Stimulated activated CD4-positive, alpha-beta T cell treated with anti-CD3 and anti-CD28 coated beads, TNF-alpha, amount 100 ng/mL, for 1 hour (primary cell): ENCODE measurements at regions not wholly inside any gene's neighbourhood (a gene's known extent, or its start where the extent isn't known, plus 50 kb on each side); places are given as distances from the start of the nearest gene placed in this dataset.

Source experiments
- DNase-seq, 3 donors: peaks; one replicate each; pipeline ENCODE4 v3.0.0-alpha.2; 2020; ENCODE audit warnings: low read depth in 3 of 3, low spot score in 1 of 3

GRCh38 chr10:3551761-3552160 is 233.2 kb downstream of the KLF6 start:
- DNase-seq: no peak

GRCh38 chr10:3549118-3549517 is 235.9 kb downstream of the KLF6 start:
- DNase-seq: no peak

- no peak for DNase-seq
Measured at GRCh38 chr10:3548702-3549101, 236.3 kb downstream of the KLF6 start.

GRCh38 chr10:3548076-3548475 is 236.9 kb downstream of the KLF6 start:
- DNase-seq: no peak

GRCh38 chr10:3544561-3544960 is 240.4 kb downstream of the KLF6 start:
- DNase-seq: no peak

GRCh38 chr10:3542185-3542611 is 242.8 kb downstream of the KLF6 start:
- no peak for DNase-seq

- DNase-seq: no peak
Measured at GRCh38 chr10:3539696-3540383, 245.2 kb downstream of the KLF6 start.

- no peak for DNase-seq
Measured at GRCh38 chr10:3538656-3539531, 246.1 kb downstream of the KLF6 start.

- no peak for DNase-seq
Measured at GRCh38 chr10:3538291-3538655, 246.7 kb downstream of the KLF6 start.

- DNase-seq: no peak
Measured at GRCh38 chr10:3537518-3537917, 247.5 kb downstream of the KLF6 start.

- no peak for DNase-seq
Measured at GRCh38 chr10:3535001-3535400, 250.0 kb downstream of the KLF6 start.

- no peak for DNase-seq
Measured at GRCh38 chr10:3534433-3534832, 250.6 kb downstream of the KLF6 start.

GRCh38 chr10:3533296-3533695 is 251.7 kb downstream of the KLF6 start:
- DNase-seq: no peak

- no peak for DNase-seq
Measured at GRCh38 chr10:3532644-3533043, 252.4 kb downstream of the KLF6 start.

- DNase-seq: no peak
Measured at GRCh38 chr10:3531670-3532069, 253.3 kb downstream of the KLF6 start.

- no peak for DNase-seq
Measured at GRCh38 chr10:3530783-3531645, 254.0 kb downstream of the KLF6 start.

GRCh38 chr10:3530346-3530745 is 254.7 kb downstream of the KLF6 start:
- no peak for DNase-seq

GRCh38 chr10:3529691-3530090 is 255.3 kb downstream of the KLF6 start:
- DNase-seq: no peak

GRCh38 chr10:3528823-3529403 is 256.1 kb downstream of the KLF6 start:
- no peak for DNase-seq

GRCh38 chr10:3528271-3528670 is 256.7 kb downstream of the KLF6 start:
- DNase-seq: no peak

GRCh38 chr10:3527869-3528268 is 257.1 kb downstream of the KLF6 start:
- DNase-seq: no peak
